HG02885 (cell line): ENCODE measurements at regions not wholly inside any gene's neighbourhood (a gene's known extent, or its start where the extent isn't known, plus 50 kb on each side); places are given as distances from the start of the nearest gene placed in this dataset.

Source experiments
- ATAC-seq: cut with Tn5 transposase; IDR thresholded peaks from one replicate; pipeline ENCODE4 v1.9.1; 2021; ENCODE audit warnings: mild to moderate bottlenecking; ENCODE audit not compliant: unreplicated experiment, poor library complexity

GRCh38 chr1:212188599-212189351 is 96.4 kb upstream of the PPP2R5A start:
- no peak for ATAC-seq

GRCh38 chr1:212189352-212189738 is 95.9 kb upstream of the PPP2R5A start:
- ATAC-seq = no peak

GRCh38 chr1:212190169-212190568 is 95.0 kb upstream of the PPP2R5A start:
- no peak for ATAC-seq

DNA sequence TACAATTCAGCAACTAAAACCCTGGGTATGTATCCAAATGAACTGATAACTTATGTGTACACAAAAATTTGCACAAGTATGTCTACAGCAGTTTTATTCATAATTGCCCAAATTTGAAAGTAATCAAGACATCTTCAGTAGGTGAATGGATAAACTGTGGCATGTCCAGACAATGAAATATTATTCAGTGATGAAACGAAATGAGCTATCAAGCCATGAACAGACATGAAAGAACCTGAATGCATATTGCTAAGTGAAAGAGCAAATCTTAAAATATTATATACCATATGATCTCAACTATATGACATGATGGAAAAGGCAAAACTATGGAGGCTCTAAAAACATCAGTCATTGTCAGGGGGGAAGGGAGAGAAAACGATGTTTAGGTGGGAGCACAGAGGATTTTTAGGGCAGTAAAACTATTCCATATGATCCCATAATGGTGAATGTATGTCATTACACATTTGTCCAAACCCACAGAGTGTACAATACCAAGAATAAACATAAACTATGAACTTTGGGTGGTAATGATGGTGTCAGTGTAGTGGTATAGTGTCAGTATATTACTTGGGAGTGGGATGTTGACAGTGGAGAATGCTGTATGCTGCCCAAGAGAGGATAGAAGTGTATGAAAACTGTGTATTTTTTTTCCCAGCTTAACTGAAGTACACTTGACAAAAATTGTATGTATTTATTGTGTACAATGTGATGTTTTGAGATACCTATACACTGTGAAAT is 92.8 kb upstream of the PPP2R5A start:
- no peak for ATAC-seq

- no peak for ATAC-seq
Observed at GRCh38 chr1:212196355-212196754, 88.9 kb upstream of the PPP2R5A start.

GRCh38 chr1:212201461-212201860 is 83.7 kb upstream of the PPP2R5A start:
- ATAC-seq = no peak

GRCh38 chr1:212203630-212204029 is 81.6 kb upstream of the PPP2R5A start:
- ATAC-seq = no peak

DNA sequence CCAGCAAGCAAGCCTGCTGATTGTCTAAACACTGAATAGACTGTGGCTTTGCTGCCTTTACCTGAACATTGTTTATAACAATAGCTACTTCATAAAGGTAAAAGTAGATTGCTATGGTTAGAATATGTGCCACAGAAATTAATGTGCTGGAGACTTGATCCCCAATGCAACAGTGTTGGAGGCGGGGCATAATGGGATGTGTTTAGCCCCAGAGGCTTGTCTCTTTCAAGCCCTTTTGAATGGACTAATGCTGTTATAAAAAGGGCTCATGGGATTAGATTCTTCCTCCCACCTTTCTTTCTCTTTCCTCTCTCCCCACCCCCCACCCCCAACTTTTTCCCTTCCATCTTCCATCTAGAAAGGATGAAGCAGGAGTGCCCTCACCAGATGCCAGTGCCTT is 80.2 kb upstream of the PPP2R5A start:
- no peak for ATAC-seq

- ATAC-seq = no peak
Observed at GRCh38 chr1:212205843-212206242, 79.4 kb upstream of the PPP2R5A start.

DNA sequence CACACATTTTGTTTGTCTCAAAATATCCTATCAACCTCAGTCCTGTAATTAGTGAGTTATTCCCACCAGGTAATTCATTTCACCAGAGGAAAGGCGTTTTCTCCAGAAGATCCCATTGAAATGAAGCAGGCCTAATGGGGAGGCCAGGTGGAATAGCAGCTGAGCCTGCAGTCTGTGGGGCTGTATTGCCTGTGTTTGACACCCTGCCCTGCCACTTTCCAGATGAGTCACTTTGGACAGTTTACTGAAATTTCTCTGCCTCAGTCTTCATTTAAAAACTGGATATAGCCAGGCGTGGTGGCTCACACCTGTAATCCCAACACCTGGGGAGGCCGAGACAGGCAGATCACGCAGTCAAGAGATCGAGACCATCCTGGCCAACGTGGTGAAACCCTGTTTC is 78.1 kb upstream of the PPP2R5A start:
- ATAC-seq = no peak

GRCh38 chr1:212207822-212208520 is 77.2 kb upstream of the PPP2R5A start:
- no peak for ATAC-seq

- ATAC-seq = no peak
Observed at GRCh38 chr1:212208978-212209644, 76.1 kb upstream of the PPP2R5A start.

- no peak for ATAC-seq
Observed at GRCh38 chr1:212211371-212211770, 73.8 kb upstream of the PPP2R5A start.

DNA sequence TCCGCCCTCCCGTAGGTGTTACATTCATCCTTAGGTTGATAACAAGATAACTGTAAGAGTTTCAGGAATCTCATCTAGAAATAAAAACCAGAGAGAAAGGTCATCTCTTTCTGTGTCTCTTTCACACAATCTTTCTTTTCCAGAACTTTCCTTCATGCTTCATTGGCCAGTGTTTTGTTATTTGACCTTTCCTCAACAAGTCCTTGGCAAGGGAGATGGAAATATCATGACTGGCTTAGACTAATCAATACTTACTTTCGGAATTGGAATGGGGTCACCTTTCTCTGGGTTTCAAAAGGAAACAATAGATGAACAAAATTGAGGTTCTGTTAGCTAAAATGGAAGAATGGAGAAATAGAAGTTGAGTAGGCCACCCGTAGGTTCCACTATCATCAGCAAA is 72.9 kb upstream of the PPP2R5A start:
- no peak for ATAC-seq

DNA sequence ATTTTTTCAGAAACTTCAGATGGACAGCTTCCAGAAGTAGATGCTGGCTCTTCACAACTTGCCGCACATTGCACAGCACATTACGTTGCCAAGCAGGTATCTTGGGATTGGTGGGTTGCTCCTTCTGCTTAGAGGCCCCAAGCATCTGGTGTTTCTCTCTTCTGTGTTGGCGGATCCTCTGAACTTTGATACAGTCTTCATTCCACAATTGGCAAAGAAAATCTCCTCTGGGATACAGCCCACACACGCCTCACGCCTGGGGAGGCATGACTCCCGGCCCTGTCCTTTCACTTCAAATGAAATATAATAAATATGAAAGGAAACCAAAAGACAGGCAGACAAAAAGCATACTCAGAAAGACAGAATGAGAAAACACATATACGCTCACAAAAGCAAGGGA is 72.3 kb upstream of the PPP2R5A start:
- ATAC-seq = no peak

DNA sequence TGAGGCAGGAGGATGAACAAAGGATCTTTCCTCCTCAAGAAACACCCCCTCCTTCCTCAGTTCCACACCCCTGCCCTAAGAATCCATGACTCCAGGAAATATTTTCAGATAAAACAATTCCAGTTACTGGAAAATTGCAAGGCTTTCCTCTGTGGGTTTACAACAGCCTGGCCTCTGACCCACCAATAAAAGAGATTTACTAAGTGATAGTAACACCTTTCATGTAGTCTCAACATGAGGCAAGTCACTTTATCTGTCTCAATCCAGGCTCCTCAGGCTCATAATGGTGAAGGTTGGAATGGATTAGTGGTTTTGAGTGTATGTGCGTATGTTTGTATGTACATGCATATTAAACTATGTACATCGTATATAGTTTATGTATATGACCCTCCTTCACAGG is 71.4 kb upstream of the PPP2R5A start:
- no peak for ATAC-seq

DNA sequence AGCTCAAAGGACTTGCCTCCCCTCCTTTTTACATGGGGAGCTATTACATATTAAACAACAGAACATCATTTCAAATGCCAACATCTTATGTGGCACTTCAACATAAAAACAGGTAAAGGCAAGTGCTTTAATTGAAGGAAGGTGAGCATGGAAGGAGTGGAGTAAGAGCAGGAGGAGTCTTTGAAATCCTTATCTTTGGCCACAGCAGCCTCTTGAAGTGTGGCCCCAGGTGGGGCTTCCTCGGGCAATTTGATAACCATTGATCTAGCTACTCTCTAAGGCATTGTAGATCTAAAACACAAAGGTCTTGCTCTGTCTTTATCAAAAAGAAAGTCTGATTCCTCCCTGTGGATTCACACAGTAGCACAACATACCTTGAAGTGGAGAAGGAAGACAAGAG is 70.9 kb upstream of the PPP2R5A start:
- ATAC-seq = no peak

DNA sequence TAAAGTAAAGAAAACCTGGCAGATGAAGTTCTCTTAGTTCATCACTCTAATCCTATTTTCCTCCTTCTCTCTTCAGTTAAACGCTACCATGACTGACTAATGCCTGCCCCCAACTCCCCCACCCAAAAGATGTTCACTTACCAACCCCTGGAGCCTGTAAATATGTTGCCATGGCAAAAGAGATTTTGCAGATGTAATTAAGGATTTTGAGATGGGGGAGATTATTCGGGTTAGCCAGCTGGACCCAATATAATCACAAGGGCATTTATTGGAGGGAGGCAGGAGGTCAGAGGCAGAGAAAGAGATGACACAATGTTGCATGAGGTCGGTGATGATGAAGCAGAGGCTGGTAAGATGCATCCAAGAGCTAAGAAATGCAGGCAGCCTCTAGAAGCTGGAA is 69.3 kb upstream of the PPP2R5A start:
- no peak for ATAC-seq

- ATAC-seq = no peak
Observed at GRCh38 chr1:212217633-212218032, 67.6 kb upstream of the PPP2R5A start.

- no peak for ATAC-seq
Observed at GRCh38 chr1:212218065-212218464, 67.1 kb upstream of the PPP2R5A start.

GRCh38 chr1:212218911-212219310 is 66.3 kb upstream of the PPP2R5A start:
- peak; percentile 94 for ATAC-seq
